ENCODE measurements at regions not wholly inside any gene's neighbourhood (a gene's known extent, or its start where the extent isn't known, plus 50 kb on each side); places are given as distances from the start of the nearest gene placed in this dataset.

DNA sequence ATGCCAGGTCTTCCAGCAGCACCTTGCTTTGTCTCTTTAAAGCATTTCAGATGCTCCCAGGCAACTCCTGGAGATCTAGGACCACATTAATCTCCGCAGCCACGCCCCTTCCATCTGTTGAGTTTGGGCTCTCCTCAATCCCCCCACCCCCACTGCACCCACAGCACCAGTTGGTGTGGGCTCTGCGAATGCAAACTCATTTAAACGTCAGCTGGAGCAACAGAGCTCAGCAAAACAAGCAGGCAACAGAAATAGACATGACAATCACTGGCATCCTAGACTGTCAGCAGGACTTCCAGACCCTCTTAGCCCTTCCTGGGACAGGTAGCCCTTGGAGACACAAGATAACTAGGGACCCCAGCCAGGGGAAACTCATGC, 106.9 kb downstream of the LSM3 start:
- TF ChIP-seq, protein P1, sequence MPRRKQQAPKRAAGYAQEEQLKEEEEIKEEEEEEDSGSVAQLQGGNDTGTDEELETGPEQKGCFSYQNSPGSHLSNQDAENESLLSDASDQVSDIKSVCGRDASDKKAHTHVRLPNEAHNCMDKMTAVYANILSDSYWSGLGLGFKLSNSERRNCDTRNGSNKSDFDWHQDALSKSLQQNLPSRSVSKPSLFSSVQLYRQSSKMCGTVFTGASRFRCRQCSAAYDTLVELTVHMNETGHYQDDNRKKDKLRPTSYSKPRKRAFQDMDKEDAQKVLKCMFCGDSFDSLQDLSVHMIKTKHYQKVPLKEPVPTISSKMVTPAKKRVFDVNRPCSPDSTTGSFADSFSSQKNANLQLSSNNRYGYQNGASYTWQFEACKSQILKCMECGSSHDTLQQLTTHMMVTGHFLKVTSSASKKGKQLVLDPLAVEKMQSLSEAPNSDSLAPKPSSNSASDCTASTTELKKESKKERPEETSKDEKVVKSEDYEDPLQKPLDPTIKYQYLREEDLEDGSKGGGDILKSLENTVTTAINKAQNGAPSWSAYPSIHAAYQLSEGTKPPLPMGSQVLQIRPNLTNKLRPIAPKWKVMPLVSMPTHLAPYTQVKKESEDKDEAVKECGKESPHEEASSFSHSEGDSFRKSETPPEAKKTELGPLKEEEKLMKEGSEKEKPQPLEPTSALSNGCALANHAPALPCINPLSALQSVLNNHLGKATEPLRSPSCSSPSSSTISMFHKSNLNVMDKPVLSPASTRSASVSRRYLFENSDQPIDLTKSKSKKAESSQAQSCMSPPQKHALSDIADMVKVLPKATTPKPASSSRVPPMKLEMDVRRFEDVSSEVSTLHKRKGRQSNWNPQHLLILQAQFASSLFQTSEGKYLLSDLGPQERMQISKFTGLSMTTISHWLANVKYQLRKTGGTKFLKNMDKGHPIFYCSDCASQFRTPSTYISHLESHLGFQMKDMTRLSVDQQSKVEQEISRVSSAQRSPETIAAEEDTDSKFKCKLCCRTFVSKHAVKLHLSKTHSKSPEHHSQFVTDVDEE (CRISPR knock-in tag; IDR thresholded peaks at IDR 0.05): no peak
- TF ChIP-seq GLIS3 (CRISPR knock-in tag; IDR thresholded peaks at IDR 0.05) (no peak), TOX (CRISPR knock-in tag; IDR thresholded peaks at IDR 0.05; ENCODE audit: borderline replicate concordance) (no peak), SNAI2 (CRISPR knock-in tag; IDR thresholded peaks at IDR 0.05) (no peak), RARB (CRISPR knock-in tag; IDR thresholded peaks at IDR 0.05) (no peak), ZNF565 (CRISPR knock-in tag; conservative IDR thresholded peaks at IDR 0.05; ENCODE audit: low read depth) (no peak), CREB5 (CRISPR knock-in tag; IDR thresholded peaks at IDR 0.05; ENCODE audit: low read depth) (no peak), ZC3H10 (CRISPR knock-in tag; IDR thresholded peaks at IDR 0.05) (no peak), ISL1 (CRISPR knock-in tag; IDR thresholded peaks at IDR 0.05) (no peak), PPARA (CRISPR knock-in tag; IDR thresholded peaks at IDR 0.05; ENCODE audit: borderline replicate concordance) (no peak), ZFP30 (CRISPR knock-in tag; IDR thresholded peaks at IDR 0.05) (no peak), OSR1 (CRISPR knock-in tag; IDR thresholded peaks at IDR 0.05) (no peak), BACH2 (CRISPR knock-in tag; IDR thresholded peaks at IDR 0.05; ENCODE audit: borderline replicate concordance) (no peak), ZNF70 (CRISPR knock-in tag; IDR thresholded peaks at IDR 0.05) (no peak), CSDC2 (CRISPR knock-in tag; IDR thresholded peaks at IDR 0.05) (no peak), ESRRG (CRISPR knock-in tag; IDR thresholded peaks at IDR 0.05) (no peak), ZNF8 (CRISPR knock-in tag; IDR thresholded peaks at IDR 0.05) (no peak)
- TF ChIP-seq, protein P2, sequence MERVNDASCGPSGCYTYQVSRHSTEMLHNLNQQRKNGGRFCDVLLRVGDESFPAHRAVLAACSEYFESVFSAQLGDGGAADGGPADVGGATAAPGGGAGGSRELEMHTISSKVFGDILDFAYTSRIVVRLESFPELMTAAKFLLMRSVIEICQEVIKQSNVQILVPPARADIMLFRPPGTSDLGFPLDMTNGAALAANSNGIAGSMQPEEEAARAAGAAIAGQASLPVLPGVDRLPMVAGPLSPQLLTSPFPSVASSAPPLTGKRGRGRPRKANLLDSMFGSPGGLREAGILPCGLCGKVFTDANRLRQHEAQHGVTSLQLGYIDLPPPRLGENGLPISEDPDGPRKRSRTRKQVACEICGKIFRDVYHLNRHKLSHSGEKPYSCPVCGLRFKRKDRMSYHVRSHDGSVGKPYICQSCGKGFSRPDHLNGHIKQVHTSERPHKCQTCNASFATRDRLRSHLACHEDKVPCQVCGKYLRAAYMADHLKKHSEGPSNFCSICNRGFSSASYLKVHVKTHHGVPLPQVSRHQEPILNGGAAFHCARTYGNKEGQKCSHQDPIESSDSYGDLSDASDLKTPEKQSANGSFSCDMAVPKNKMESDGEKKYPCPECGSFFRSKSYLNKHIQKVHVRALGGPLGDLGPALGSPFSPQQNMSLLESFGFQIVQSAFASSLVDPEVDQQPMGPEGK (CRISPR knock-in tag; IDR thresholded peaks at IDR 0.05; ENCODE audit: borderline replicate concordance): no peak
- TF ChIP-seq, protein P3, sequence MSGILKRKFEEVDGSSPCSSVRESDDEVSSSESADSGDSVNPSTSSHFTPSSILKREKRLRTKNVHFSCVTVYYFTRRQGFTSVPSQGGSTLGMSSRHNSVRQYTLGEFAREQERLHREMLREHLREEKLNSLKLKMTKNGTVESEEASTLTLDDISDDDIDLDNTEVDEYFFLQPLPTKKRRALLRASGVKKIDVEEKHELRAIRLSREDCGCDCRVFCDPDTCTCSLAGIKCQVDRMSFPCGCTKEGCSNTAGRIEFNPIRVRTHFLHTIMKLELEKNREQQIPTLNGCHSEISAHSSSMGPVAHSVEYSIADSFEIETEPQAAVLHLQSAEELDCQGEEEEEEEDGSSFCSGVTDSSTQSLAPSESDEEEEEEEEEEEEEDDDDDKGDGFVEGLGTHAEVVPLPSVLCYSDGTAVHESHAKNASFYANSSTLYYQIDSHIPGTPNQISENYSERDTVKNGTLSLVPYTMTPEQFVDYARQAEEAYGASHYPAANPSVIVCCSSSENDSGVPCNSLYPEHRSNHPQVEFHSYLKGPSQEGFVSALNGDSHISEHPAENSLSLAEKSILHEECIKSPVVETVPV (CRISPR knock-in tag; IDR thresholded peaks at IDR 0.05): no peak
- TF ChIP-seq, protein P4, sequence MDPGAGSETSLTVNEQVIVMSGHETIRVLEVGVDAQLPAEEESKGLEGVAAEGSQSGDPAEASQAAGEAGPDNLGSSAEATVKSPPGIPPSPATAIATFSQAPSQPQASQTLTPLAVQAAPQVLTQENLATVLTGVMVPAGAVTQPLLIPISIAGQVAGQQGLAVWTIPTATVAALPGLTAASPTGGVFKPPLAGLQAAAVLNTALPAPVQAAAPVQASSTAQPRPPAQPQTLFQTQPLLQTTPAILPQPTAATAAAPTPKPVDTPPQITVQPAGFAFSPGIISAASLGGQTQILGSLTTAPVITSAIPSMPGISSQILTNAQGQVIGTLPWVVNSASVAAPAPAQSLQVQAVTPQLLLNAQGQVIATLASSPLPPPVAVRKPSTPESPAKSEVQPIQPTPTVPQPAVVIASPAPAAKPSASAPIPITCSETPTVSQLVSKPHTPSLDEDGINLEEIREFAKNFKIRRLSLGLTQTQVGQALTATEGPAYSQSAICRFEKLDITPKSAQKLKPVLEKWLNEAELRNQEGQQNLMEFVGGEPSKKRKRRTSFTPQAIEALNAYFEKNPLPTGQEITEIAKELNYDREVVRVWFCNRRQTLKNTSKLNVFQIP (CRISPR knock-in tag; IDR thresholded peaks at IDR 0.05; ENCODE audit: borderline replicate concordance, low read depth): no peak
- ATAC-seq: no peak

DNA sequence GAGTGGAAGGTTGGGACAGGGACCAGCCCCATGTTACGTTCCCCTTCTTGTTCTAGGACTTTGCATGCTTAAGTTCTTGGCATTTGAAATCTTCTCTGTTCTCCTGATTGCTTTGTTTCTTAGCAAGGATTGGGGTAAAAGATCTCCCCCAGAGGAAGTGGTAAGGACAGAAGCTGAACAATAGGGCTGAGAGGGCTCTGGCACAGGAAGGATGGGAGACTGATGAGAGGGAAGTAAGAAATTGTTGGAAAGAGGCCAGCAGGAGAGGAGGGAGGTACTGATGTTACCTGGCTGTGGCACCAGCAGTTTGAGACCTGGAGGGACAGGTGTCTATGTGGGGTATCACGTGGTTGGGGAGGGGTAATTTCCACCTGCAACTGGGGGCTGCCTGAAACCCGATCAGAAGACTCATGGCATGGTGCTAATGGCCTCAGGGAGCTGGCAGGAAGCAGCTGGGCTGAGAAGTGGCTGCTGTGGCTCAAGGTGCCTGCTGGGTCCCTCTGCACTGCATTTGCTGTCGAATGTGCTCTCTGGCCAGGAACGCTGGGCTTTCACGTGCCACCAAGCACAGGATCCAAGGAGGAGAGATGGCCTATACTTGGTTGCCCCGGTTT, 108.4 kb downstream of the LSM3 start:
- TF ChIP-seq, protein P4 (CRISPR knock-in tag; IDR thresholded peaks at IDR 0.05; ENCODE audit: borderline replicate concordance, low read depth): no peak
- TF ChIP-seq ZFP30 (CRISPR knock-in tag; IDR thresholded peaks at IDR 0.05) (no peak), SNAI2 (CRISPR knock-in tag; IDR thresholded peaks at IDR 0.05) (no peak), RARB (CRISPR knock-in tag; IDR thresholded peaks at IDR 0.05) (no peak)
- no peak for ATAC-seq

Data from SK-N-SH treated with all-trans-retinoic acid at 6 μM for 48 hours (cell line).